ENCODE measurements at regions not wholly inside any gene's neighbourhood (a gene's known extent, or its start where the extent isn't known, plus 50 kb on each side); places are given as distances from the start of the nearest gene placed in this dataset.

DNA sequence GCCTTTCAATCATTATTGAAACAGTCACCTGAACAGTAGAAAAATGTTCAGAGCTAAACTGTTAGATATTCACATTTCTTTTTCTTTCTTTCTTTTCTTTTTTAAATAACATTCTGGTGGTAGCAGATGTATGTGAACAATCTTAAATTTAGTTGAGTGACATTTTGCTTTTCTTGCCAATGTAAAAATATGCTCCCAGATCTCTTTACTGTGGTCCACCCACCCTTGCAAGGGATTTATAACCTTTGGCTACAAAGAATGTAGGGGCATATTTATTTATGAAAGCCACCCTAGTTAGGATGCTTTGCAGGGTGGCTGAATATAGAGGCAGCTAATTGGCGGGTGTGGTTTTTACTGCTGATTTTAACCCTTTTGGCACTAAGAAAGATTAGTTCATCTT lies 473.9 kb downstream of the MFSD1 start:
- H3K27me3 ChIP-seq (ENCODE audit: control insufficient read depth, extremely low read depth, insufficient read depth, low read length) = no peaks in the 10 kb centered on the region
- no peak overlapping the region for H3K4me3 ChIP-seq (ENCODE audit: control insufficient read depth in 2 of 3, extremely low read depth in 1 of 3, insufficient read depth in 2 of 3, low read depth in 1 of 3, low read length in 3 of 3)
- H3K4me2 ChIP-seq (ENCODE audit: control insufficient read depth, extremely low read depth, insufficient read depth, low read depth, low read length) = no peak overlapping the region
- no peaks in the 10 kb centered on the region for H3K9me1 ChIP-seq (ENCODE audit: control insufficient read depth, extremely low read depth, insufficient read depth, low read length)
- H3K27ac ChIP-seq (ENCODE audit: control insufficient read depth, insufficient read depth, low read length) = no peak overlapping the region
- no peaks in the 10 kb centered on the region for H3K4me1 ChIP-seq (ENCODE audit: control insufficient read depth, extremely low read depth, insufficient read depth, low read length)
- H2AFZ ChIP-seq (ENCODE audit: control insufficient read depth, low read length) = no peak overlapping the region
- DNase-seq (ENCODE audit: low read depth, low spot score) = no peak
- TF ChIP-seq, protein P1, sequence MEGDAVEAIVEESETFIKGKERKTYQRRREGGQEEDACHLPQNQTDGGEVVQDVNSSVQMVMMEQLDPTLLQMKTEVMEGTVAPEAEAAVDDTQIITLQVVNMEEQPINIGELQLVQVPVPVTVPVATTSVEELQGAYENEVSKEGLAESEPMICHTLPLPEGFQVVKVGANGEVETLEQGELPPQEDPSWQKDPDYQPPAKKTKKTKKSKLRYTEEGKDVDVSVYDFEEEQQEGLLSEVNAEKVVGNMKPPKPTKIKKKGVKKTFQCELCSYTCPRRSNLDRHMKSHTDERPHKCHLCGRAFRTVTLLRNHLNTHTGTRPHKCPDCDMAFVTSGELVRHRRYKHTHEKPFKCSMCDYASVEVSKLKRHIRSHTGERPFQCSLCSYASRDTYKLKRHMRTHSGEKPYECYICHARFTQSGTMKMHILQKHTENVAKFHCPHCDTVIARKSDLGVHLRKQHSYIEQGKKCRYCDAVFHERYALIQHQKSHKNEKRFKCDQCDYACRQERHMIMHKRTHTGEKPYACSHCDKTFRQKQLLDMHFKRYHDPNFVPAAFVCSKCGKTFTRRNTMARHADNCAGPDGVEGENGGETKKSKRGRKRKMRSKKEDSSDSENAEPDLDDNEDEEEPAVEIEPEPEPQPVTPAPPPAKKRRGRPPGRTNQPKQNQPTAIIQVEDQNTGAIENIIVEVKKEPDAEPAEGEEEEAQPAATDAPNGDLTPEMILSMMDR (optimal IDR thresholded peaks at IDR 0.05 in 1 of 3, IDR thresholded peaks at IDR 0.05 in 1 of 3, conservative IDR thresholded peaks at IDR 0.05 in 1 of 3; ENCODE audit: extremely low read depth in 1 of 3, insufficient read depth in 2 of 3, low read length in 3 of 3) = no peak
- TF ChIP-seq EZH2 (IDR thresholded peaks at IDR 0.05; ENCODE audit: low read length) = no peak
- H3K79me2 ChIP-seq (ENCODE audit: control insufficient read depth, insufficient read depth, low read length) = no peaks in the 10 kb centered on the region
- H3K9ac ChIP-seq (ENCODE audit: control insufficient read depth, extremely low read depth, insufficient read depth, low read length) = no peak overlapping the region
- FAIRE-seq = no peak
- no peaks in the 10 kb centered on the region for H3K9me3 ChIP-seq (ENCODE audit: control insufficient read depth, low read depth, low read length)
- no peaks in the 10 kb centered on the region for H4K20me1 ChIP-seq (ENCODE audit: control insufficient read depth, extremely low read depth, insufficient read depth, low read length)
- dilution Hi-C loops (cut with MboI; ENCODE audit: extremely low pct_ligation_motif_present, low sequenced_read_pairs) = no loop called here
- H3K36me3 ChIP-seq (ENCODE audit: control insufficient read depth in 2 of 2, extremely low read depth in 1 of 2, insufficient read depth in 2 of 2, low read length in 2 of 2) = no peaks in the 10 kb centered on the region

DNA sequence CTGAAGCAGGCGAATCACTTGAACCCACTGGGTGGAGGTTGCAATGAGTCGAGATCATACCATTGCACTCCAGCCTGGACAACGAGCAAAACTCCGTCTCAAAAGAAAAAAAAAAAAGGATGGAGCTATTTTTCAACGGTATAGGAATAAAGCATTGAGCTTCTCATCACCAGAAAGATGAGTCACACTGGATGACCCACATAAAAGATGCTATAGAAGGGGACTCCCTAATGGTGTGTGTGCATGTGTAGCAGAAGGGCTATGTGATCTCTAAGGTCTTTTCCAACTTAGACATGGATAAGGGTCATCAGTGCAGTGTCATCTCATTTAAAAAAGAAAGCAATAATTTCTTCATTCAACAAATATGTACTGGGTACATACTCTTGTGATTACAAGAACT lies 476.0 kb downstream of the MFSD1 start:
- DNase-seq (ENCODE audit: low read depth, low spot score) = no peak
- H2AFZ ChIP-seq (ENCODE audit: control insufficient read depth, low read length) = no peak overlapping the region
- H3K27ac ChIP-seq (ENCODE audit: control insufficient read depth, insufficient read depth, low read length) = no peak overlapping the region
- dilution Hi-C loops (cut with MboI; ENCODE audit: extremely low pct_ligation_motif_present, low sequenced_read_pairs) = no loop called here
- H3K27me3 ChIP-seq (ENCODE audit: control insufficient read depth, extremely low read depth, insufficient read depth, low read length) = no peaks in the 10 kb centered on the region
- no peaks in the 10 kb centered on the region for H3K36me3 ChIP-seq (ENCODE audit: control insufficient read depth in 2 of 2, extremely low read depth in 1 of 2, insufficient read depth in 2 of 2, low read length in 2 of 2)
- H4K20me1 ChIP-seq (ENCODE audit: control insufficient read depth, extremely low read depth, insufficient read depth, low read length) = no peaks in the 10 kb centered on the region
- H3K9me3 ChIP-seq (ENCODE audit: control insufficient read depth, low read depth, low read length) = no peaks in the 10 kb centered on the region
- no peaks in the 10 kb centered on the region for H3K79me2 ChIP-seq (ENCODE audit: control insufficient read depth, insufficient read depth, low read length)
- no peaks in the 10 kb centered on the region for H3K9me1 ChIP-seq (ENCODE audit: control insufficient read depth, extremely low read depth, insufficient read depth, low read length)
- H3K4me2 ChIP-seq (ENCODE audit: control insufficient read depth, extremely low read depth, insufficient read depth, low read depth, low read length) = no peak overlapping the region
- H3K9ac ChIP-seq (ENCODE audit: control insufficient read depth, extremely low read depth, insufficient read depth, low read length) = no peak overlapping the region
- TF ChIP-seq, protein P1 (optimal IDR thresholded peaks at IDR 0.05 in 1 of 3, IDR thresholded peaks at IDR 0.05 in 1 of 3, conservative IDR thresholded peaks at IDR 0.05 in 1 of 3; ENCODE audit: extremely low read depth in 1 of 3, insufficient read depth in 2 of 3, low read length in 3 of 3) = no peak
- no peak for TF ChIP-seq EZH2 (IDR thresholded peaks at IDR 0.05; ENCODE audit: low read length)
- no peak for FAIRE-seq
- no peaks in the 10 kb centered on the region for H3K4me1 ChIP-seq (ENCODE audit: control insufficient read depth, extremely low read depth, insufficient read depth, low read length)
- no peak overlapping the region for H3K4me3 ChIP-seq (ENCODE audit: control insufficient read depth in 2 of 3, extremely low read depth in 1 of 3, insufficient read depth in 2 of 3, low read depth in 1 of 3, low read length in 3 of 3)
